Progenitor cell of endocrine pancreas (in vitro differentiated cells): ENCODE measurements at regions not wholly inside any gene's neighbourhood (a gene's known extent, or its start where the extent isn't known, plus 50 kb on each side); places are given as distances from the start of the nearest gene placed in this dataset.

Experiments
- DNase-seq: peaks from one replicate; pipeline ENCODE4 v3.0.0; 2021; ENCODE audit warnings: low spot score; ENCODE audit not compliant: unreplicated experiment
- H3K27ac Mint-ChIP-seq: 2 replicates; pipeline ENCODE4 v1.8.0; 2021; ENCODE audit warnings: mild to moderate bottlenecking, moderate library complexity, mixed read lengths
- H3K27me3 Mint-ChIP-seq: 2 replicates; pipeline ENCODE4 v1.8.0; 2021; ENCODE audit warnings: mixed read lengths
- H3K36me3 Mint-ChIP-seq: 2 replicates; pipeline ENCODE4 v1.8.0; 2022; ENCODE audit warnings: mixed read lengths; ENCODE audit not compliant: insufficient read depth
- H3K4me1 Mint-ChIP-seq: 2 replicates; pipeline ENCODE4 v1.8.0; 2021; ENCODE audit warnings: low read depth, mixed read lengths
- H3K4me3 Mint-ChIP-seq: 2 replicates; pipeline ENCODE4 v1.8.0; 2021; ENCODE audit warnings: low read depth, mild to moderate bottlenecking, moderate library complexity, mixed read lengths
- H3K9me3 Mint-ChIP-seq: 2 replicates; pipeline ENCODE4 v1.8.0; 2021; ENCODE audit warnings: low read depth, mixed read lengths
- CTCF ChIP-seq: fragments of 200-600 bp; sonication (generic); IDR thresholded peaks from one replicate; pipeline ENCODE4 v1.5.0; 2021; ENCODE audit warnings: antibody characterized with exemption, mild to moderate bottlenecking; ENCODE audit not compliant: unreplicated experiment

GRCh38 chr11:128323381-128323780 lies 264.0 kb downstream of the ETS1 start:
- no peaks in the 10 kb centered on the region for H3K36me3 Mint-ChIP-seq
- no peak for DNase-seq
- no peak for TF ChIP-seq CTCF
- no peaks in the 10 kb centered on the region for H3K9me3 Mint-ChIP-seq
- no peaks in the 10 kb centered on the region for H3K4me1 Mint-ChIP-seq
- no peak overlapping the region for H3K4me3 Mint-ChIP-seq
- no peak overlapping the region for H3K27ac Mint-ChIP-seq
- peaks cover 27% of the 10 kb centered on the region for H3K27me3 Mint-ChIP-seq

- DNase-seq, result no peak
- Mint-ChIP-seq H3K9me3 (peaks cover 10% of the 10 kb centered on the region), H3K4me1 (no peaks in the 10 kb centered on the region), H3K27ac (no peak overlapping the region), H3K36me3 (peaks cover 3% of the 10 kb centered on the region), H3K4me3 (no peak overlapping the region), H3K27me3 (peaks cover 4% of the 10 kb centered on the region)
- no peak for TF ChIP-seq CTCF
These were observed 268.4 kb downstream of the ETS1 start for GRCh38 chr11:128318856-128319474.

GRCh38 chr11:128316541-128317227 lies 270.7 kb downstream of the ETS1 start:
- Mint-ChIP-seq H3K4me1 (no peaks in the 10 kb centered on the region), H3K4me3 (no peak overlapping the region), H3K27me3 (peaks cover 2% of the 10 kb centered on the region), H3K9me3 (peaks cover 10% of the 10 kb centered on the region), H3K36me3 (peaks cover 3% of the 10 kb centered on the region), H3K27ac (no peak overlapping the region)
- no peak for TF ChIP-seq CTCF
- DNase-seq, result no peak

GRCh38 chr11:128315933-128316332 lies 271.4 kb downstream of the ETS1 start:
- Mint-ChIP-seq H3K27me3 (peaks cover 3% of the 10 kb centered on the region), H3K9me3 (peaks cover 10% of the 10 kb centered on the region), H3K36me3 (peaks cover 3% of the 10 kb centered on the region), H3K4me1 (no peaks in the 10 kb centered on the region), H3K27ac (no peak overlapping the region), H3K4me3 (no peak overlapping the region)
- TF ChIP-seq CTCF, result no peak
- no peak for DNase-seq

GRCh38 chr11:128313931-128314330 lies 273.4 kb downstream of the ETS1 start:
- Mint-ChIP-seq H3K27me3 (peaks cover 3% of the 10 kb centered on the region), H3K4me3 (no peak overlapping the region), H3K4me1 (no peaks in the 10 kb centered on the region), H3K36me3 (peaks cover 3% of the 10 kb centered on the region), H3K9me3 (peaks cover 10% of the 10 kb centered on the region), H3K27ac (no peak overlapping the region)
- DNase-seq, result no peak
- TF ChIP-seq CTCF, result no peak
